ENCODE measurements at regions not wholly inside any gene's neighbourhood (a gene's known extent, or its start where the extent isn't known, plus 50 kb on each side); places are given as distances from the start of the nearest gene placed in this dataset.
A peak's percentile ranks its signal among the peaks of the same experiment; 100 is the strongest.

DNA sequence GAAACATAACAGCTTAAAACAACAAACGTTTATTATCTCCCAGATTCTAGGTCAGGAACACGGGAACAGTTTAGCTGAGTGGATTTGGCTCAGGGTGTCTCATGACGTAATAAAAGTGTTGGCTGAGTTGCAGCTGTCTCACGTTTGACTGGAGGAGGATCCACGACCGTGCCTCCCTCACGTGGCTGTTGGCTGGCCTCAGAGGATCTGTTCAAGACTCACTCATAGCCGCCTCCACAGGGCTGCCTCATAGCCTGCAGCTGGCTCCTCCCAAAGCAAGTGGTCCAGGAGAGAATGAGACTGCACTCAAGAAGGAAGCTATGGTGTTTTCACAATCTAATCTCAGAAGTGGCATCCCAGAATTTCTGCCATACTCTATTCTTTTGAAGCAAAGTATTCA is 167.1 kb downstream of the RPRM start:
- intact Hi-C loops (cut with DNase I): no loop called here

DNA sequence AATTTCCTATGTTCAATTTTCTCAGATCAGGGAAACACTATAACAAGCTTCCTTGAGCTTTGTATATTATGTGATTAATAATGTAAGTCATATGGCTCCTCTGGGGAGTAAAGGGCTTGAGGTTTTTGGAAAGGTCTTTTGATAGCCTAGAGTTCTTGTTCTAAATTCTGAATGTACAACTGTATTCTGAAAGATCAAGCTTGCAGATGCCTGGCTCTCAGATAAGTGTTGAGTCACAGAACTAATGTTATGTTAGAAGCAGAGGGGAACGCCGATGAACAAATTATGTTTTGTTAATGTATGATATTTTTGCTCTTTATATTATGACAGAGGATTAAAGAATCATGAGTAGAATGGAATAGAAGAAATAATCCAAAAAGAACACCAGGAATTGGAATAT is 170.1 kb downstream of the RPRM start:
- Histone ChIP-seq H3K4me3 (no peak overlapping the region), H3K9me3 (replicated peaks in 1 of 3) (no peaks in the 10 kb centered on the region), H3K36me3 (replicated peaks in 1 of 2) (no peaks in the 10 kb centered on the region), H3K27me3 (no peaks in the 10 kb centered on the region), H3K27ac (no peak overlapping the region), H3K4me1 (replicated peaks in 1 of 2) (peaks cover 0 to 6% of the 10 kb centered on the region in 2 donors)
- intact Hi-C loops (cut with DNase I): no loop called here
- WGBS, 4 donors: 55 to 75% (median 69%) methylated on average over 2 of the region's 2 CpGs
- TF ChIP-seq, protein P1, sequence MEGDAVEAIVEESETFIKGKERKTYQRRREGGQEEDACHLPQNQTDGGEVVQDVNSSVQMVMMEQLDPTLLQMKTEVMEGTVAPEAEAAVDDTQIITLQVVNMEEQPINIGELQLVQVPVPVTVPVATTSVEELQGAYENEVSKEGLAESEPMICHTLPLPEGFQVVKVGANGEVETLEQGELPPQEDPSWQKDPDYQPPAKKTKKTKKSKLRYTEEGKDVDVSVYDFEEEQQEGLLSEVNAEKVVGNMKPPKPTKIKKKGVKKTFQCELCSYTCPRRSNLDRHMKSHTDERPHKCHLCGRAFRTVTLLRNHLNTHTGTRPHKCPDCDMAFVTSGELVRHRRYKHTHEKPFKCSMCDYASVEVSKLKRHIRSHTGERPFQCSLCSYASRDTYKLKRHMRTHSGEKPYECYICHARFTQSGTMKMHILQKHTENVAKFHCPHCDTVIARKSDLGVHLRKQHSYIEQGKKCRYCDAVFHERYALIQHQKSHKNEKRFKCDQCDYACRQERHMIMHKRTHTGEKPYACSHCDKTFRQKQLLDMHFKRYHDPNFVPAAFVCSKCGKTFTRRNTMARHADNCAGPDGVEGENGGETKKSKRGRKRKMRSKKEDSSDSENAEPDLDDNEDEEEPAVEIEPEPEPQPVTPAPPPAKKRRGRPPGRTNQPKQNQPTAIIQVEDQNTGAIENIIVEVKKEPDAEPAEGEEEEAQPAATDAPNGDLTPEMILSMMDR (IDR thresholded peaks at IDR 0.05): no peak
- TF ChIP-seq POLR2A (IDR thresholded peaks at IDR 0.05): no peak
- no peak for DNase-seq

More for the DNA sequence above, 167.1 kb downstream of the RPRM start:
- Histone ChIP-seq H3K9me3 (replicated peaks in 1 of 3) (no peaks in the 10 kb centered on the region), H3K27me3 (no peaks in the 10 kb centered on the region), H3K27ac (no peak overlapping the region), H3K4me3 (no peak overlapping the region), H3K36me3 (replicated peaks in 1 of 2) (no peaks in the 10 kb centered on the region), H3K4me1 (replicated peaks in 1 of 2) (peaks cover 0 to 6% of the 10 kb centered on the region in 2 donors)
- TF ChIP-seq, protein P1 (IDR thresholded peaks at IDR 0.05): no peak
- peak in 3 of 7 donors; percentile 17 to 68 (median 24) for DNase-seq
- 20 to 40% (median 37%) methylated on average over 6 to 8 of the region's 8 CpGs for WGBS, 4 donors

DNA sequence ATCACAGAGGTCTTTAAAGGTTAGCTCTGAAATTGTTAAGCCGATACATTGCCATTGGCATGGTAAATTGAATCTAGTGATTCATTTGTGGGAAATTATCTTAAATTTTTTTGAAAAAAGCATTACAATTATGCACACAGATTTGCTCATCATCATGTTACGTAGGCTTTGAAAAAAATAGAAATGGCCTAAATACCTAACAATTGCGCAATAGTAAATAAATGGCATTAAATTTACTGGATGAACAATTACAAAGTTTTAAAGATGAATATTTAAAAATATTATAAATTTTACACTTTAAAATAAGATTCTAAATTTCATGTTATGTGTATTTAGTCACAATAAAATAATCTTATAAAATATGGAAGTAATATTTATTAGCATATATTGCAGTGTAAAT is 171.3 kb downstream of the RPRM start:
- no peak for DNase-seq
- intact Hi-C loops (cut with DNase I): no loop called here
- Histone ChIP-seq H3K27me3 (no peaks in the 10 kb centered on the region), H3K36me3 (replicated peaks in 1 of 2) (no peaks in the 10 kb centered on the region), H3K9me3 (replicated peaks in 1 of 3) (no peaks in the 10 kb centered on the region), H3K4me3 (no peak overlapping the region), H3K4me1 (replicated peaks in 1 of 2) (peaks cover 0 to 6% of the 10 kb centered on the region in 2 donors), H3K27ac (no peak overlapping the region)
- TF ChIP-seq POLR2A (IDR thresholded peaks at IDR 0.05): no peak
- TF ChIP-seq, protein P1 (IDR thresholded peaks at IDR 0.05): no peak
- 58 to 77% (median 61%) methylated on average over 3 of the region's 3 CpGs for WGBS, 4 donors

DNA sequence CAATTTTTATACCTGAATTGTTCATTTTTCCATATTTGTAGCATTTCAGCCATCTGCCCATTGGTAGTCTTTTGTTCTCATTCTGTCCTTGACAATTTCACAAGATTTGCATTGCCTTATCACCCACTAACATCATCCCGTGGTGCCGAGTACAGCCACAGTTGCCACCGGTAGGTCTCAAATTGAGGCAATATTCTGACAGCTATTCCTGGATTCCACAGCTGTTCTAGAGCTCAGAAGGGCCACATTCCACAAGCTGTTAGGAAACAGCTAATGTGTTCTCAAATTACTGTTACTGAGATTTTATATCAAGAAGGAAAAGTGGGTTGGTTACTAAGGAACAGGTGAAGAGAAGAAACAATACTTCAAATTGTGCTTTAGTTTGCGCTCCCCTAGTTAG is 178.8 kb downstream of the RPRM start:
- intact Hi-C loops (cut with DNase I): no loop called here
- Histone ChIP-seq H3K9me3 (replicated peaks in 1 of 3) (no peaks in the 10 kb centered on the region), H3K27me3 (no peaks in the 10 kb centered on the region), H3K36me3 (replicated peaks in 1 of 2) (no peaks in the 10 kb centered on the region), H3K27ac (no peak overlapping the region), H3K4me3 (no peak overlapping the region), H3K4me1 (replicated peaks in 1 of 2) (no peaks in the 10 kb centered on the region)
- TF ChIP-seq POLR2A (IDR thresholded peaks at IDR 0.05): no peak
- TF ChIP-seq, protein P1 (IDR thresholded peaks at IDR 0.05): no peak
- WGBS, 4 donors: 85 to 90% (median 89%) methylated on average over 4 of the region's 4 CpGs
- no peak for DNase-seq
